CD4-positive, alpha-beta T cell treated with Interferon alpha-2 for 1 hour (primary cell): ENCODE measurements at regions not wholly inside any gene's neighbourhood (a gene's known extent, or its start where the extent isn't known, plus 50 kb on each side); places are given as distances from the start of the nearest gene placed in this dataset.

ENCODE experiments used
- DNase-seq, 2 donors: peaks; one replicate each; pipeline ENCODE4 v3.0.0-alpha.2; 2020 to 2022

- DNase-seq: no peak
These were observed 63.7 kb upstream of the PSMD7 start for GRCh38 chr16:74232806-74233465.

- DNase-seq: no peak
These were observed 66.5 kb upstream of the PSMD7 start for GRCh38 chr16:74230126-74230525.

- no peak for DNase-seq
These were observed 70.2 kb upstream of the PSMD7 start for GRCh38 chr16:74226338-74226954.

GRCh38 chr16:74224828-74225612 is 71.6 kb upstream of the PSMD7 start:
- no peak for DNase-seq

GRCh38 chr16:74221828-74222227 is 74.8 kb upstream of the PSMD7 start:
- no peak for DNase-seq

GRCh38 chr16:74219706-74220105 is 76.9 kb upstream of the PSMD7 start:
- DNase-seq: no peak

GRCh38 chr16:74218871-74219270 is 77.7 kb upstream of the PSMD7 start:
- no peak for DNase-seq

- no peak for DNase-seq
These were observed 80.3 kb upstream of the PSMD7 start for GRCh38 chr16:74216319-74216718.

- DNase-seq: no peak
These were observed 81.4 kb upstream of the PSMD7 start for GRCh38 chr16:74215249-74215648.

- DNase-seq: no peak
These were observed 83.2 kb upstream of the PSMD7 start for GRCh38 chr16:74213372-74213771.

GRCh38 chr16:74210245-74210644 is 86.4 kb upstream of the PSMD7 start:
- DNase-seq: no peak

- DNase-seq: no peak
These were observed 94.6 kb upstream of the PSMD7 start for GRCh38 chr16:74202009-74202408.

GRCh38 chr16:74201576-74201975 is 95.0 kb upstream of the PSMD7 start:
- DNase-seq: no peak

- DNase-seq: no peak
These were observed 95.7 kb upstream of the PSMD7 start for GRCh38 chr16:74200921-74201320.

- DNase-seq: no peak
These were observed 96.8 kb upstream of the PSMD7 start for GRCh38 chr16:74199842-74200124.

- DNase-seq: no peak
These were observed 97.4 kb upstream of the PSMD7 start for GRCh38 chr16:74199066-74199841.

- no peak for DNase-seq
These were observed 104.3 kb upstream of the PSMD7 start for GRCh38 chr16:74192281-74192797.

GRCh38 chr16:74190292-74190691 is 106.3 kb upstream of the PSMD7 start:
- DNase-seq: no peak

- no peak for DNase-seq
These were observed 107.8 kb upstream of the PSMD7 start for GRCh38 chr16:74188856-74189255.

- no peak for DNase-seq
These were observed 110.0 kb upstream of the PSMD7 start for GRCh38 chr16:74186561-74186971.

- DNase-seq: no peak
These were observed 111.8 kb upstream of the PSMD7 start for GRCh38 chr16:74184839-74185238.

GRCh38 chr16:74183601-74184360 is 112.8 kb upstream of the PSMD7 start:
- no peak for DNase-seq
